T-cell (primary cell): ENCODE measurements at regions not wholly inside any gene's neighbourhood (a gene's known extent, or its start where the extent isn't known, plus 50 kb on each side); places are given as distances from the start of the nearest gene placed in this dataset.
"Not testable (repeated sequence)": the region's sequence is repeated elsewhere in the genome, so short reads cannot be mapped to it uniquely, and the experiment has no call there.

ENCODE experiments used
- ATAC-seq, 4 experiments: fragments of 200-7000 bp in 3 of 4; fragments of 150-1000 bp in 1 of 4; cut with Tn5 transposase; replicated peaks in 1 of 4; 1 replicate in 3 of 4; 2 replicates in 1 of 4; pipeline ENCODE4 v1.10.0; 2021; ENCODE audit warnings: moderate library complexity in 3 of 4, mild to moderate bottlenecking in 2 of 4, moderate number of reproducible peaks in 1 of 4
- CTCF ChIA-PET, 2 donors: fragments of 300-600 bp; sonication (Branson Sonifier 250); formaldehyde crosslinking; loops; one replicate each; lab custom pipeline; 2022; ENCODE audit warnings: antibody characterized with exemption in 2 of 2; lab: Charles Lee
- POLR2A ChIA-PET, 2 donors: fragments of 300-600 bp; sonication (Branson Sonifier 250); formaldehyde crosslinking; loops; one replicate each; lab custom pipeline; 2022; ENCODE audit warnings: antibody characterized with exemption in 2 of 2; lab: Charles Lee
- DNase-seq, 35 experiments: peaks; one replicate each; pipeline versions ENCODE4 v3.0.0 to v3.0.0-alpha.2; 2013 to 2023
- H3K27ac ChIP-seq: one replicate; pipeline ENCODE4 v1.5.1; 2013; ENCODE audit warnings: low read length
- H3K27me3 ChIP-seq, 2 experiments: replicated peaks in 1 of 2; 1 replicate in 1 of 2; 2 replicates in 1 of 2; pipeline versions ENCODE4 v1.6.1 to v1.7.0; 2013; ENCODE audit warnings: low read length in 1 of 2, mixed read lengths in 1 of 2; ENCODE audit not compliant: control insufficient read depth in 2 of 2, insufficient read depth in 2 of 2; ENCODE audit errors: extremely low read depth in 1 of 2
- H3K36me3 ChIP-seq, 2 donors: 1 replicate in 1 of 2; 2 replicates in 1 of 2; pipeline versions ENCODE4 v1.6.1 to v1.7.0; 2013; ENCODE audit warnings: low read length in 1 of 2; ENCODE audit not compliant: control insufficient read depth in 2 of 2, insufficient read depth in 1 of 2; ENCODE audit errors: extremely low read depth in 1 of 2
- H3K4me1 ChIP-seq, 2 experiments: 1 replicate in 1 of 2; 2 replicates in 1 of 2; pipeline versions ENCODE4 v1.6.1 to v1.7.0; 2013; ENCODE audit warnings: low read length in 2 of 2, mixed read lengths in 1 of 2; ENCODE audit not compliant: insufficient read depth in 2 of 2, control insufficient read depth in 1 of 2; ENCODE audit errors: extremely low read depth in 1 of 2
- H3K4me3 ChIP-seq, 2 donors: 1 replicate in 1 of 2; 2 replicates in 1 of 2; pipeline versions ENCODE4 v1.5.1 to v1.7.0; 2013; ENCODE audit warnings: mild to moderate bottlenecking in 2 of 2, low read length in 1 of 2, moderate library complexity in 1 of 2; ENCODE audit not compliant: control insufficient read depth in 1 of 2; ENCODE audit errors: extremely low read depth in 1 of 2
- H3K9me3 ChIP-seq: 2 replicates; pipeline ENCODE4 v1.7.0; 2013
- H3K27ac Mint-ChIP-seq, 2 donors: one replicate each; pipeline ENCODE4 v1.8.0; 2020 to 2021; ENCODE audit warnings: mild to moderate bottlenecking in 2 of 2, mixed read lengths in 2 of 2
- H3K27me3 Mint-ChIP-seq, 2 donors: one replicate each; pipeline ENCODE4 v1.8.0; 2021 to 2022; ENCODE audit warnings: mixed read lengths in 2 of 2
- H3K36me3 Mint-ChIP-seq: one replicate; pipeline ENCODE4 v1.8.0; 2021; ENCODE audit warnings: mixed read lengths
- H3K4me1 Mint-ChIP-seq, 3 donors: one replicate each; pipeline ENCODE4 v1.8.0; 2020 to 2022; ENCODE audit warnings: mixed read lengths in 3 of 3, mild to moderate bottlenecking in 1 of 3
- H3K4me3 Mint-ChIP-seq, 3 donors: one replicate each; pipeline ENCODE4 v1.8.0; 2020 to 2022; ENCODE audit warnings: mild to moderate bottlenecking in 3 of 3, mixed read lengths in 3 of 3, moderate library complexity in 3 of 3
- H3K9me3 Mint-ChIP-seq, 3 donors: one replicate each; pipeline ENCODE4 v1.8.0; 2020 to 2022; ENCODE audit warnings: mixed read lengths in 3 of 3
- WGBS: methylation state at CpG from one replicate; pipeline ENCODE4 v1.1.5; 2013; ENCODE audit warnings: missing lambda C conversion rate; ENCODE audit not compliant: insufficient coverage; 5-methylcytosine and 5-hydroxymethylcytosine counted together

GRCh38 chr6:4414078-4414477 lies 278.7 kb upstream of the ECI2 start:
- CTCF ChIA-PET, POLR2A ChIA-PET, ATAC-seq, H3K4me1 ChIP-seq, H3K36me3 ChIP-seq, H3K9me3 ChIP-seq, H3K27me3 ChIP-seq, H3K27ac ChIP-seq, H3K4me3 Mint-ChIP-seq, H3K4me1 Mint-ChIP-seq, H3K4me3 ChIP-seq, H3K9me3 Mint-ChIP-seq, H3K36me3 Mint-ChIP-seq, H3K27ac Mint-ChIP-seq, DNase-seq: not testable (repeated sequence)
- H3K27me3 Mint-ChIP-seq: peaks cover 0 to 11% of the 10 kb centered on the region in 2 donors
- WGBS: 86% methylated on average over 6 of the region's 6 CpGs

GRCh38 chr6:4413073-4413472 lies 277.7 kb upstream of the ECI2 start:
- H3K4me1 Mint-ChIP-seq: no peaks in the 10 kb centered on the region
- H3K9me3 Mint-ChIP-seq: peaks cover 7 to 10% (median 9%) of the 10 kb centered on the region in 3 donors
- H3K27me3 Mint-ChIP-seq: peaks cover 0 to 11% of the 10 kb centered on the region in 2 donors
- Histone ChIP-seq H3K9me3 (no peaks in the 10 kb centered on the region), H3K36me3 (no peaks in the 10 kb centered on the region), H3K27ac (no peak overlapping the region), H3K4me1 (no peaks in the 10 kb centered on the region), H3K27me3 (peaks cover 0 to 2% of the 10 kb centered on the region in 2 experiments), H3K4me3 (no peak overlapping the region)
- DNase-seq (no peak), ATAC-seq (no peak)
- no peaks in the 10 kb centered on the region for H3K36me3 Mint-ChIP-seq
- H3K27ac Mint-ChIP-seq: no peak overlapping the region
- ChIA-PET CTCF (no interaction called here), POLR2A (no interaction called here)
- WGBS: no CpG with 5 or more reads among the region's 3 CpGs
- no peak overlapping the region for H3K4me3 Mint-ChIP-seq

- ATAC-seq: no peak
- H3K4me1 ChIP-seq: no peaks in the 10 kb centered on the region
- H3K27me3 ChIP-seq: peaks cover 0 to 2% of the 10 kb centered on the region in 2 experiments
- ChIA-PET POLR2A (no interaction called here), CTCF (no interaction called here)
- H3K27ac ChIP-seq: no peak overlapping the region
- WGBS: no CpG with 5 or more reads among the region's 2 CpGs
- no peak overlapping the region for H3K27ac Mint-ChIP-seq
- peaks cover 7 to 10% (median 9%) of the 10 kb centered on the region in 3 donors for H3K9me3 Mint-ChIP-seq
- H3K36me3 ChIP-seq: no peaks in the 10 kb centered on the region
- no peaks in the 10 kb centered on the region for H3K9me3 ChIP-seq
- H3K4me1 Mint-ChIP-seq: no peaks in the 10 kb centered on the region
- DNase-seq: no peak
- peaks cover 4 to 11% of the 10 kb centered on the region in 2 donors for H3K27me3 Mint-ChIP-seq
- H3K4me3 ChIP-seq: no peak overlapping the region
- H3K36me3 Mint-ChIP-seq: no peaks in the 10 kb centered on the region
- no peak overlapping the region for H3K4me3 Mint-ChIP-seq
Measured at GRCh38 chr6:4412488-4412887, 277.1 kb upstream of the ECI2 start.

- POLR2A ChIA-PET: no interaction called here
- Histone ChIP-seq H3K4me3 (no peak overlapping the region), H3K36me3 (no peaks in the 10 kb centered on the region), H3K9me3 (no peaks in the 10 kb centered on the region), H3K27me3 (peaks cover 0 to 2% of the 10 kb centered on the region in 2 experiments), H3K4me1 (no peaks in the 10 kb centered on the region), H3K27ac (no peak overlapping the region)
- Mint-ChIP-seq H3K4me3 (no peak overlapping the region), H3K4me1 (no peaks in the 10 kb centered on the region), H3K27me3 (peaks cover 6 to 11% of the 10 kb centered on the region in 2 donors), H3K27ac (no peak overlapping the region), H3K36me3 (no peaks in the 10 kb centered on the region), H3K9me3 (peaks cover 7 to 11% (median 9%) of the 10 kb centered on the region in 3 donors)
- DNase-seq (no peak), ATAC-seq (no peak)
- CTCF ChIA-PET: no interaction called here
- WGBS: no CpG with 5 or more reads among the region's 2 CpGs
Measured at GRCh38 chr6:4412077-4412476, 276.7 kb upstream of the ECI2 start.

- H3K27me3 ChIP-seq, H3K9me3 ChIP-seq, H3K4me1 Mint-ChIP-seq, CTCF ChIA-PET, POLR2A ChIA-PET, H3K27ac ChIP-seq, DNase-seq, H3K36me3 ChIP-seq, H3K4me1 ChIP-seq, H3K4me3 Mint-ChIP-seq, ATAC-seq, H3K27ac Mint-ChIP-seq, H3K36me3 Mint-ChIP-seq, H3K4me3 ChIP-seq: not testable (repeated sequence)
- peaks cover 6 to 19% of the 10 kb centered on the region in 2 donors for H3K27me3 Mint-ChIP-seq
- WGBS: no CpG with 5 or more reads among the region's 1 CpG
- peaks cover 7 to 20% (median 9%) of the 10 kb centered on the region in 3 donors for H3K9me3 Mint-ChIP-seq
Measured at GRCh38 chr6:4407710-4408109, 272.3 kb upstream of the ECI2 start.

- Histone ChIP-seq H3K27me3 (peaks cover 0 to 12% of the 10 kb centered on the region in 2 experiments), H3K27ac (no peak overlapping the region), H3K4me3 (no peak overlapping the region), H3K36me3 (no peaks in the 10 kb centered on the region), H3K4me1 (no peaks in the 10 kb centered on the region), H3K9me3 (no peaks in the 10 kb centered on the region)
- no peak overlapping the region for H3K4me3 Mint-ChIP-seq
- H3K27me3 Mint-ChIP-seq: peaks cover 9 to 30% of the 10 kb centered on the region in 2 donors
- ChIA-PET CTCF (no interaction called here), POLR2A (no interaction called here)
- ATAC-seq: no peak
- 88% methylated on average over 10 of the region's 11 CpGs for WGBS
- no peaks in the 10 kb centered on the region for H3K4me1 Mint-ChIP-seq
- H3K9me3 Mint-ChIP-seq: peaks cover 7 to 20% (median 9%) of the 10 kb centered on the region in 3 donors
- no peaks in the 10 kb centered on the region for H3K36me3 Mint-ChIP-seq
- DNase-seq: no peak
- H3K27ac Mint-ChIP-seq: no peak overlapping the region
Measured at GRCh38 chr6:4405621-4406212, 270.3 kb upstream of the ECI2 start.

- peaks cover 0 to 13% of the 10 kb centered on the region in 2 experiments for H3K27me3 ChIP-seq
- H3K4me3 ChIP-seq: no peak overlapping the region
- ChIA-PET CTCF (no interaction called here), POLR2A (no interaction called here)
- H3K27ac ChIP-seq: no peak overlapping the region
- H3K36me3 ChIP-seq: no peaks in the 10 kb centered on the region
- H3K4me3 Mint-ChIP-seq: no peak overlapping the region
- peaks cover 7 to 20% (median 9%) of the 10 kb centered on the region in 3 donors for H3K9me3 Mint-ChIP-seq
- ATAC-seq: no peak
- H3K4me1 ChIP-seq: no peaks in the 10 kb centered on the region
- H3K27ac Mint-ChIP-seq: no peak overlapping the region
- no CpG with 5 or more reads among the region's 2 CpGs for WGBS
- peaks cover 6 to 36% of the 10 kb centered on the region in 2 donors for H3K27me3 Mint-ChIP-seq
- no peak for DNase-seq
- no peaks in the 10 kb centered on the region for H3K9me3 ChIP-seq
- no peaks in the 10 kb centered on the region for H3K36me3 Mint-ChIP-seq
- no peaks in the 10 kb centered on the region for H3K4me1 Mint-ChIP-seq
Measured at GRCh38 chr6:4404415-4404814, 269.0 kb upstream of the ECI2 start.
